ENCODE measurements at regions not wholly inside any gene's neighbourhood (a gene's known extent, or its start where the extent isn't known, plus 50 kb on each side); places are given as distances from the start of the nearest gene placed in this dataset.

GRCh38 chr2:120473522-120474271 lies 127.8 kb downstream of the INHBB start:
- TF ChIP-seq, protein P1, sequence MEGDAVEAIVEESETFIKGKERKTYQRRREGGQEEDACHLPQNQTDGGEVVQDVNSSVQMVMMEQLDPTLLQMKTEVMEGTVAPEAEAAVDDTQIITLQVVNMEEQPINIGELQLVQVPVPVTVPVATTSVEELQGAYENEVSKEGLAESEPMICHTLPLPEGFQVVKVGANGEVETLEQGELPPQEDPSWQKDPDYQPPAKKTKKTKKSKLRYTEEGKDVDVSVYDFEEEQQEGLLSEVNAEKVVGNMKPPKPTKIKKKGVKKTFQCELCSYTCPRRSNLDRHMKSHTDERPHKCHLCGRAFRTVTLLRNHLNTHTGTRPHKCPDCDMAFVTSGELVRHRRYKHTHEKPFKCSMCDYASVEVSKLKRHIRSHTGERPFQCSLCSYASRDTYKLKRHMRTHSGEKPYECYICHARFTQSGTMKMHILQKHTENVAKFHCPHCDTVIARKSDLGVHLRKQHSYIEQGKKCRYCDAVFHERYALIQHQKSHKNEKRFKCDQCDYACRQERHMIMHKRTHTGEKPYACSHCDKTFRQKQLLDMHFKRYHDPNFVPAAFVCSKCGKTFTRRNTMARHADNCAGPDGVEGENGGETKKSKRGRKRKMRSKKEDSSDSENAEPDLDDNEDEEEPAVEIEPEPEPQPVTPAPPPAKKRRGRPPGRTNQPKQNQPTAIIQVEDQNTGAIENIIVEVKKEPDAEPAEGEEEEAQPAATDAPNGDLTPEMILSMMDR (IDR thresholded peaks at IDR 0.05 in 4 of 5, conservative IDR thresholded peaks at IDR 0.05 in 1 of 5): no peak
- no peak for TF ChIP-seq POLR2A (IDR thresholded peaks at IDR 0.05)
